Sigmoid colon (tissue), 6 donors: ENCODE measurements at regions not wholly inside any gene's neighbourhood (a gene's known extent, or its start where the extent isn't known, plus 50 kb on each side); places are given as distances from the start of the nearest gene placed in this dataset.

Experiments used
- DNase-seq: peaks from one replicate; pipeline ENCODE4 v3.0.0-alpha.2; 2019
- H3K27ac ChIP-seq, 4 donors: fragments of 200-600 bp; sonication (generic); one replicate each; pipeline ENCODE4 v1.5.1; 2016 to 2019; ENCODE audit warnings: mild to moderate bottlenecking in 1 of 4
- H3K27me3 ChIP-seq, 3 donors: fragments of 200-600 bp; sonication (generic); one replicate each; pipeline ENCODE4 v1.5.1; 2019; ENCODE audit warnings: mild to moderate bottlenecking in 1 of 3
- H3K36me3 ChIP-seq, 4 donors: fragments of 200-600 bp; sonication (generic); one replicate each; pipeline ENCODE4 v1.5.1; 2016 to 2019
- H3K4me1 ChIP-seq, 4 donors: fragments of 200-600 bp; sonication (generic); one replicate each; pipeline ENCODE4 v1.5.1; 2017 to 2019
- H3K4me3 ChIP-seq, 4 donors: fragments of 200-600 bp; sonication (generic); one replicate each; pipeline ENCODE4 v1.5.1; 2017 to 2019; ENCODE audit warnings: mild to moderate bottlenecking in 2 of 4, moderate library complexity in 1 of 4
- H3K9me3 ChIP-seq, 4 donors: fragments of 200-600 bp in 3 of 4; sonication (generic) in 3 of 4; one replicate each; pipeline versions ENCODE4 v1.5.1 to v1.6.1; 2013 to 2019
- CTCF ChIP-seq, 4 experiments: fragments of 450-650 bp in 3 of 4; fragments of 200-600 bp in 1 of 4; IDR thresholded peaks; one replicate each; pipeline ENCODE4 v1.5.1; 2016 to 2019; ENCODE audit warnings: antibody characterized with exemption in 4 of 4, mild to moderate bottlenecking in 3 of 4, moderate library complexity in 2 of 4
- EP300 ChIP-seq, 4 donors: sonication (generic); formaldehyde crosslinking; IDR thresholded peaks; one replicate each; pipeline ENCODE4 v1.6.1; 2017; ENCODE audit warnings: antibody characterized with exemption in 4 of 4
- POLR2A ChIP-seq, 2 donors: fragments of 450-650 bp; IDR thresholded peaks; one replicate each; pipeline ENCODE4 v1.6.1; 2016; ENCODE audit warnings: antibody characterized with exemption in 2 of 2, mild to moderate bottlenecking in 2 of 2, moderate library complexity in 2 of 2
- POLR2AphosphoS5 ChIP-seq, 4 donors: sonication (generic); formaldehyde crosslinking; IDR thresholded peaks; one replicate each; pipeline ENCODE4 v1.6.1; 2017; ENCODE audit warnings: antibody characterized with exemption in 4 of 4
- WGBS, 2 donors: extraction: QIAGEN DNeasy Blood & Tissue Kit; methylation state at CpG; one replicate each; pipeline ENCODE4 v1.1.7; 2013; 5-methylcytosine and 5-hydroxymethylcytosine counted together
- intact Hi-C: fragments of 100-400 bp; cut with DNase I; formaldehyde crosslinking; loops from one replicate; pipeline ENCODE4 v1.15.1; 2023
- donor health status: healthy with polysubstance abuse.
- donor health status: healthy.

DNA sequence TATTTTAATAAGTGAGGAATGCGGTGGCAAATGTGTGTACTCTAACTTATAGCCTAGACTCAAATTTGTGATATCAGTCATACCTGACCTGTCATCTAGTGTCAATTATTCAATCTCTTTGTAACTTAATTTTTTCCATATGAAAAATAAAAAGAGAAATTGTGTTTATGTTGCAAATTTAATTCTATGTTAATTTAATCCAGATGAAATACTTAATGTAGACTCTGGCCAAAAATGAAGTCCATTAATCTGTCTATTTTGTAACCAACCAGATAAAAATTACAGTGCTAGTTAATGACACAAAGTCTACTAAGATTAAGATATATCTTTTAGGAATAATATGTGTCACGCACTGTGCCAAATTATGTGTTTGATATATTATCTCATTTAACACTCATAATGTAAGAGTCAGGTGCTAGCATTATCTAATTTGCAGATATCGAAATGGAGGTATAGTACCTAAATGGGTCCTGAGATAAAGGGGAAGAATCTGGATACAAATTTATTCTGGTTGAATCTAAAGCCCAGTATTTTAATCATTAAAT lies 712.1 kb downstream of the KCTD16 start:
- no peak for DNase-seq
- H3K27me3 ChIP-seq = no peaks in the 10 kb centered on the region
- no peaks in the 10 kb centered on the region for H3K9me3 ChIP-seq
- H3K27ac ChIP-seq = no peak overlapping the region
- H3K4me3 ChIP-seq = no peak overlapping the region
- no peaks in the 10 kb centered on the region for H3K36me3 ChIP-seq
- no peaks in the 10 kb centered on the region for H3K4me1 ChIP-seq
- TF ChIP-seq POLR2A (IDR thresholded peaks at IDR 0.05) (no peak), EP300 (IDR thresholded peaks at IDR 0.05) (no peak), POLR2AphosphoS5 (IDR thresholded peaks at IDR 0.05) (no peak), CTCF (IDR thresholded peaks at IDR 0.05) (no peak)
- WGBS, 2 donors = 94 to 98% methylated on average over 3 of the region's 3 CpGs
- intact Hi-C loops = no loop called here

DNA sequence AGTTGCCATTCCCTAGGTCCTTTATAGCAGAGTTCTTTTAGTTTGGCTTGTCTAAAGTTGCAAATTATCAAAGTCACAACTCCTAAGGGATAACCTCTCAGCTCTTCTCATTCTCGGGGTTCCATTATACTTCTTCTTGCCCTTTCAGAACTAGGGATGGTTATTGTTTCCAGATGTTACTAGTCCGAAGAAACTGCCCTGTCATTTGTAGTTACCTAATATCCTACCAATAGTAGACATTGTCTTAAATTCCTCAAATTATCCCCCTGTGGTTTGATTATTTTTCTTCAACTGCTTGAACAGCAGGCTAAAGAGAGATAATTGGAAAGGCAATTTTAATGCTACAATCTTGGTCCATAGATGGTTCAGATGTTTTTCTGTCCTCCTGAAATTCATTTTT lies 709.8 kb downstream of the KCTD16 start:
- no peaks in the 10 kb centered on the region for H3K4me1 ChIP-seq
- H3K9me3 ChIP-seq = no peaks in the 10 kb centered on the region
- DNase-seq = no peak
- H3K4me3 ChIP-seq = no peak overlapping the region
- WGBS, 2 donors = 82 to 91% methylated on average over 2 of the region's 2 CpGs
- no peaks in the 10 kb centered on the region for H3K27me3 ChIP-seq
- H3K36me3 ChIP-seq = no peaks in the 10 kb centered on the region
- intact Hi-C loops = no loop called here
- TF ChIP-seq POLR2AphosphoS5 (IDR thresholded peaks at IDR 0.05) (no peak), POLR2A (IDR thresholded peaks at IDR 0.05) (no peak), CTCF (IDR thresholded peaks at IDR 0.05) (no peak), EP300 (IDR thresholded peaks at IDR 0.05) (no peak)
- no peak overlapping the region for H3K27ac ChIP-seq

DNA sequence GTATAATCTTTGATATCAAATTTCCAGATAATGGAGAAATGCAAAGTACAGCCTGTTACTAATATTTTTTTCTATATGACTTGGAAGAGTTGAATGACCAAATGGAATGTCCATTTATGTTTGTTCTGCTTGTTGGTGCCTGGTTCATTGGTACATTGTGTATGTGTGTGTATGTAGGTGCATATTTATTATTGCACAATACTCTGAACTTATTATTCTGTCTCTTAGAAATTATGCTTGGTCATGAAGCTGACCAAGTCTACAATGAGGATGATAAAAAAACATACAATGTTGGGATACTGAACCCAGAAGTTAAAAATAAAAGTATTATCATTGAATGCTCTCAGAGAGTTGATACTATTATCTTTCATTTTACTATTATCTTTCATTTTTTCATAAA lies 706.3 kb downstream of the KCTD16 start:
- H3K27me3 ChIP-seq = no peaks in the 10 kb centered on the region
- no peaks in the 10 kb centered on the region for H3K9me3 ChIP-seq
- intact Hi-C loops = no loop called here
- no peak for DNase-seq
- H3K4me1 ChIP-seq = no peaks in the 10 kb centered on the region
- H3K4me3 ChIP-seq = no peak overlapping the region
- H3K27ac ChIP-seq = no peak overlapping the region
- H3K36me3 ChIP-seq = no peaks in the 10 kb centered on the region
- no peak for TF ChIP-seq CTCF (IDR thresholded peaks at IDR 0.05)
- TF ChIP-seq POLR2AphosphoS5 (IDR thresholded peaks at IDR 0.05) = no peak
- no peak for TF ChIP-seq POLR2A (IDR thresholded peaks at IDR 0.05)
- no peak for TF ChIP-seq EP300 (IDR thresholded peaks at IDR 0.05)

DNA sequence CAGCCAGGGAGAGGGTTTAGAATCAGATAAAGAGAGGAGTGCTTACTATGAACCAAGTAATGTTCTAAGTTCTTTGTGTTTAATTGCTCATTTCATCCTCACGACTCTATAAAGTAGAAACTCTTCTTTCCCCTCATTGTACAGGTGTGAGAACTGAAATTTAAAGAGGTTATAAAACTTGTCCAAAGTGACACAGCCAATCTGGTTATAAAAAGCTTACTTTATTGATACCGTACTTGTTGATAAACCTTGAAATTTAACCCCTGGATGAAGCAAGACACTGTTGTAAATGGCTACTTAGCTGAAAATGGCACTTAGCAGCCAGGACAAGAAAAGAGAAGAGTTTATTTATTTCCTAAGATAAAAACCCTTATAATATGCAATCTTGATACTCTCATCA lies 702.4 kb downstream of the KCTD16 start:
- intact Hi-C loops = no loop called here
- no peak for DNase-seq
- no peaks in the 10 kb centered on the region for H3K36me3 ChIP-seq
- no peaks in the 10 kb centered on the region for H3K4me1 ChIP-seq
- H3K27ac ChIP-seq = no peak overlapping the region
- no peak overlapping the region for H3K4me3 ChIP-seq
- WGBS, 2 donors = 14 to 48% methylated on average over 2 of the region's 2 CpGs
- no peaks in the 10 kb centered on the region for H3K9me3 ChIP-seq
- TF ChIP-seq CTCF (IDR thresholded peaks at IDR 0.05) (no peak), POLR2A (IDR thresholded peaks at IDR 0.05) (no peak), POLR2AphosphoS5 (IDR thresholded peaks at IDR 0.05) (no peak), EP300 (IDR thresholded peaks at IDR 0.05) (no peak)
- no peaks in the 10 kb centered on the region for H3K27me3 ChIP-seq

DNA sequence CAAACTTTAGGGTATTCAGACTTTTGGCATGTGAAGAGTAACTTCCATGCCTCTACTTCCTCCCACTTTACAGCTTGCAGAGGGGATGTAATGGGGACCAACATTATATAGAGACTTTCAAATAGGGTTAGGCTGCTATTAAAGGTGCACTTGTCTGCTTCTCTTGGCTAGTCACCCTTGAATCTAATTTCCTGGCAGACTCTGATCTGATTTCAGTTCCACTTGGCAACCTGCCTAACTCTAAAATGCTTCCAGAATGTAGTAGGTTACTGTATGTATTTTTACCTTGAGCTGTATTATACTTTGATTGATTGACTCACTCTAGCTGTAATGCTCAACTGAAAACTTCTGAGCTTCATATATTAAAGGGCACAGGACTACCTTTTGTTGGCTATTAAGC lies 693.4 kb downstream of the KCTD16 start:
- Histone ChIP-seq H3K36me3 (no peaks in the 10 kb centered on the region), H3K9me3 (no peaks in the 10 kb centered on the region), H3K4me3 (no peak overlapping the region), H3K27ac (no peak overlapping the region), H3K4me1 (no peaks in the 10 kb centered on the region), H3K27me3 (no peaks in the 10 kb centered on the region)
- TF ChIP-seq POLR2A (IDR thresholded peaks at IDR 0.05) = no peak
- TF ChIP-seq CTCF (IDR thresholded peaks at IDR 0.05) = no peak
- TF ChIP-seq EP300 (IDR thresholded peaks at IDR 0.05) = no peak
- no peak for TF ChIP-seq POLR2AphosphoS5 (IDR thresholded peaks at IDR 0.05)
- intact Hi-C loops = no loop called here
- DNase-seq = no peak
